ENCODE measurements at regions not wholly inside any gene's neighbourhood (a gene's known extent, or its start where the extent isn't known, plus 50 kb on each side); places are given as distances from the start of the nearest gene placed in this dataset.
A peak's percentile ranks its signal among the peaks of the same experiment; 100 is the strongest.
"Not testable (repeated sequence)": the region's sequence is repeated elsewhere in the genome, so short reads cannot be mapped to it uniquely, and the experiment has no call there.

- no peak for DNase-seq
Observed at GRCh38 chr9:18299449-18299848, 174.5 kb upstream of the ADAMTSL1 start.

DNA sequence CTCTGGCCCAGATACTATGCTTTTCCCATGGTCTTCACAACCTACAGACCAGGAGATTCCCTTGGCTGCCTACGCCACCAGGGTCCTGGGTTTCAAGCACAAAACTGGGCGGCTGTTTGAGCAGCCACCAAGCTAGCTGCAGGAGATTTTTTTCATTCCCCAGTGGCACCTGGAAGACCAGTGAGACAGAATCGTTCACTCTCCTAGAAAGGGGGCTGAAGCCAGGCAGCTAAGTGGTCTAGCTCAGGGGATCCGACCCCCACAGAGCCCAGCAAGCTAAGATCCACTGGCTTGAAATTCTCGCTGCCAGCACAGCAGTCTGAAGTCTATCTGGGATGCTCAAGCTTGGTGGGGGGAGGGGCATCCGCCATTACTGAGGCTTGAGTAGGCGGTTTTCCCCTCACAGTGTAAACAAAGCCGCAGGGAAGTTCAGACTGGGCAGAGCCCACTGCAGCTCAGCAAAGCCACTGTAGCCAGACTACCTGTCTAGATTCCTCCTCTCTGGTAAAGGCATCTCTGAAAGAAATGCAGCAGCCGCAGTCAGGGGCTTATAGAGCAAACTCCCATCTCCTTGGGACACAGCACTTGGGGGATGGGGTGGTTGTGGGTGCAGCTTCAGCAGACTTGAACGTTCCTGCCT lies 168.7 kb upstream of the ADAMTSL1 start:
- DNase-seq = not testable (repeated sequence)

DNA sequence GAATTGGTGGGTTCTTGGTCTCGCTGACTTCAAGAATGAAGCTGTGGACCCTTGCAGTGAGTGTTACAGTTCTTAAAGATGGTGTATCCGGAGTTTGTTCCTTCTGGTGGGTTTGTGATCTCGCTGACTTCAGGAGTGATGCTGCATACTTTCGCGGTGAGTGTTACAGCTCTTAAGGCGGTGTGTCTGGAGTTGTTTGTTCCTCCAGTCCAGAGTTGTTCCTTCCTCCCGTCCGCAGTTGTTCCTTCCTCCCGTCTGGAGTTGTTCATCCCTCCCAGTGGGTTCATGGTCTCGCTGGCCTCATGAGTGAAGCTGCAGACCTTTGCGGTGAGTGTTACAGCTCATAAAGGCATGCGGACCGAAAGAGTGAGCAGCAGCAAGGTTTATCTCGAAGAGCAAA lies 159.6 kb upstream of the ADAMTSL1 start:
- no peak for DNase-seq

GRCh38 chr9:18317896-18318295 lies 156.1 kb upstream of the ADAMTSL1 start:
- no peak for DNase-seq

DNA sequence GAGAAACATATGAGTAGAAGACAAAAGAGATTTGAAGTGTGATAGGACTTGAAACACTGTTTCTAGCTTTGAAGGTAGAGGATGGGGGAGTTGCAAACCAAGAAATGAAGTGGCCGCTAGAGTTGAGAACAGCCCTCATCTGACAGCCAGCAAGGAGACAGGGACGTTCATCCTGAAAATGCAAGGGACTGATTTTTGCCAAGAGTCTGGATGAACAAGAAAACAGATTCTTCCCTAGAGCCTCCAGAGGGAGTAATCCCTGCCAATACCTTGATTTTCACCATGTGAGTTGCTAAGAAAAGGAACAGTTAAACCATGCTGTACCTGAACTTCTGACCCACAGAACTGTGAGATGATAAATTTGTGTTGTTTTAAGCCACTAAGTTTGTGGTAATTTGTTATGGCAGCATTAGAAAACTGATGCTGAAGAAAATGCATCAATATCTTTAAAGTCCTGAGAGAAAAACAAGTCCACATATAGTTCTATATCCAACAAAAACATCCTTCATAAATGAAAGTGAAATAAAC lies 154.0 kb upstream of the ADAMTSL1 start:
- DNase-seq = no peak

DNA sequence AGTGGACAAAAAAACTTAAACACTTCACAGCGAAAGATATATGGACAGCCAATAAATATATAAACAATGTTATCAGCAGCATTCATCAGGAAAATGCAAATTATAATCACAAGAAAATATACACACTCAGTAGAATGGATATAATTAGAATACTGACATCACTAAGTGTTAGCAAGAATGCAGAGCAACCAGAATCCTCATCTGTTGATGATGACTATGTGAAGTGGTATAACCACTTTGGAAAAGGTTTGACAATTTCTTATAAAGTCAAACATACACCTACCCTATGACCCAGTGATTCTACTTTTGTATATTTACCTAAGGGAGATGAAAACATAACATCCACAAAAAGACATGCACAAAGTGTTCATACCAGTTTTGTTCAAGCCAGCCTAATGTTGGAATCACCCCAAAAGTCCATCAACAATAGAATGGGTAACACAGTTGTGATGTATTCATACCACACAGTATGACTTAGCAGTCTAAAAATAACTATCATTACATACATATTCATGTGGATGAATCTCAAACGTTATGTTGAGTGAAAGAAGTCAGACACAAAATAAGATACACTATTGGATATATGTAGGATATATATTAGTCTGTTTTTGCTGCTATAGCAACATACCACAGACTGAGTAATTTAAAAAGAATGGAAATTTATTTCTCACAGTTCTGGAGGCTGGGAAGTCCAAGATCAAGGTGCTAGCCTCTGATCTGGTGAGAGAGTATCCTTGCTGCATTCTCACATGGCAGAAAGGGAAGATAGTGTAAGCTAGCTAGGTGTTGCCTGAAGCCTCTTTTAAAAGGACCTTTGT lies 148.8 kb upstream of the ADAMTSL1 start:
- no peak for DNase-seq

GRCh38 chr9:18325746-18326011 lies 148.3 kb upstream of the ADAMTSL1 start:
- DNase-seq = not testable (repeated sequence)

DNA sequence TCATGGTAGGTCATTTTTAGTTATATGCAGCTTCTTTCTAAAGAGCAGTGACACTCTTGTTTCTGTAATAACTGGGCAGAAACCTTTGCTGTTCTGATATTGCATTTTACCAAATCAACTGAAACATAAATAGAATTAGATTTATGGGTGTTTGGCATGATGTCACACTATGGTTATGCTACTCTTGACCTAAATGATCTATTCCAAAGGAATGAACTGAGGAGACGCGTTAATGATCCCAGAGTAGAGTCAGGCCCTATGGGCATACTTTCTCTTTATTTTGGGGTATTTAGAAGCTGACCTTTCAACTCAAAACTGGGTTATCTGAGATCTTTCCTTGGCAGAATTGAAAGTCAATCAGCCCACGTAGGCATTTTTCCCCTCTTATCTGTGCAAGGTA lies 146.8 kb upstream of the ADAMTSL1 start:
- DNase-seq = no peak

DNA sequence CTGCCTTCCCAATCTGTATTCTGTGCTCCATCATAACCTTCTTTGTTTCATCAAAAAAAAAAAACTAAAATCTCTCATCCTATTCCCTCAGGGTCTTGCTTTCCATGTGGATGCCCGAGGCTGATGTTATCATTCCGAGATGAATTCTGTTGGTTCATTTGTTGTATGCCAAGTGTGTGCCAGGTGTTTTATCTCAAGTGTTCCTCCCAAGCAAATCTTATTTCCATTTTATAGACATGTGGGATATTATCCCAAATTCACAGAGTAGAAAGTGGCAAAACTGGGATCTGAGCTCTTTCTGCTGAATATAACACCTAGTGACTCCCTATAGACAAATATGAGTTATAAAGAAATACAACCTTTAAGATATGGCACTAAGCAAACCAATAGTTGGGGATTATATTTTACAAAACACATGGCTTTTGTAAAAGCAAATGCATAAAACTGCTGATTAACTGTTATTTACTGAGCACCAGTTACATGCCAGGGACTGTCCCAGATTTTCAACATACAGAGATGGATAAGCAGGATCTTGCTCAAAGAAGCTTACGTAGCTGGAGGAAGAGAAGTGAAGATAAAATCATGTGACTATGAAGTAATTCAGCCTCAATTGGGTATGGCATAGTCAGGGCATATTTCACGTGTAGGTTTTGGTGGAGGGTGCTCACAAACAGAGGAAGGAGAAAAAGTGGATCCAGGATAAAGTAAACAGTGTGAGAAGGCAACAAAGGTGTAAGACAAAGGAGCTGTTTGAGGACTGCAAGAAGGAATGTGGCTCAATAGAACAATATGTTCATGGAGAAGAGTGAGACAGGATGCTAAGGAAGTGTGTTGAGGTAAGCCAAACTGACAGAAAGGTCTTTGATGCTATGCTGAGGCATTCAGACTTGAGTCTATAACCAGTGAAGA lies 143.3 kb upstream of the ADAMTSL1 start:
- DNase-seq = no peak

GRCh38 chr9:18331310-18331684 lies 142.7 kb upstream of the ADAMTSL1 start:
- DNase-seq = no peak

DNA sequence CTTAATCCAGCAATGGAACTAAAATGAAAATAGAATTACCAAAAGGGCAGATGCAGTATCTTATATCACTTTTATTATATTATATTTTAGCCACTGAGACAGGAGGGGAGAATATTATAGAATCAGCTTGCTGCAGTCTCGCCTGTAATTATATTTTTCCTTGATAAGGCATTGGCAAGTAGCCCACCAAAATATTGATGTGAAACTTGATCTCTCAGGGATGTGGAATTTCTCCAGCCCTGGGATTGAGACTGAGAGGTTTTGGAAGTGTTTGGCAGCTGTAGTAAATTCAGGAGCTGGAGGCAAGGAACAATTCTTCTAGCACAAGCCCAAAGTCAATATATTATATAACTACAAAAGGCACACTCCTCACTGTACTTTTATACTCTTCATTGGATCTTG lies 142.1 kb upstream of the ADAMTSL1 start:
- no peak for DNase-seq

GRCh38 chr9:18333157-18333556 lies 140.8 kb upstream of the ADAMTSL1 start:
- DNase-seq = no peak

DNA sequence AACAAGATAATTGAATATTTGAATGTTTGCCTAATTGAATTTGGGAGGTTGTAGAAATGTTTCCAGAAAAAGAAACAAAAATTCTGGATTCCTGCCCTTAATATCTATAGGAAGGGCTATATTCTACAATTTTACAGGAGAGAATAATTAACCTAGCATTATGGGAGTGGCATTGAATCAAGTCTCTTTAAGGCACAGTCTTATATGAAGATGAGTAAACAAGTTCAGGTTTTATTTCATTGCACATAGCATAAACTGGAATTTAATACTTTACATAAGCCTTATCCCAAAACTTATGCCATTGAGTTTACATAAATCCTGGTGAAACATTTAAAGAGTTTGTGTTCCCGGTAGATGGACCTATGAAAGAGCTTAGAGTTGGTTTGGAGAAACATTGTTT lies 138.1 kb upstream of the ADAMTSL1 start:
- no peak for DNase-seq

DNA sequence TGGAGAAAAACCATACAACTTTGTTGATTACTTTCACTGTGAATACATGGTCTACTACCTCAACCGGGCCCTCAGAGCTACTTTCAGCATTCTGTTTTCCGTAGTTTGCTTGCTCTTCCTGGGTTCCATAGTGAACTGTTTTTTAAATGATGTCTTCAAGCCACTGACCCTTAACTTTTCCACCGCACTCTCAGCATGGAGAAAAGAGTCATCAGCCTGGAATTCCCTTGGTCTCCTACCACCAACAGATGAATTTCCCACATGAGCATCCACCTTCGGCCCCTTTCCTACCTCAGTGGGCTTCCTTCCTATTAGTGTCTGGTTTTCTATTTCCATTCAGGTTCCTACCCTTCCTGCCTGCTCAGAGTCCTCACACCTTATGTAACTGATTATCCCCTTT lies 135.9 kb upstream of the ADAMTSL1 start:
- no peak for DNase-seq

GRCh38 chr9:18343784-18344183 lies 130.2 kb upstream of the ADAMTSL1 start:
- no peak for DNase-seq

DNA sequence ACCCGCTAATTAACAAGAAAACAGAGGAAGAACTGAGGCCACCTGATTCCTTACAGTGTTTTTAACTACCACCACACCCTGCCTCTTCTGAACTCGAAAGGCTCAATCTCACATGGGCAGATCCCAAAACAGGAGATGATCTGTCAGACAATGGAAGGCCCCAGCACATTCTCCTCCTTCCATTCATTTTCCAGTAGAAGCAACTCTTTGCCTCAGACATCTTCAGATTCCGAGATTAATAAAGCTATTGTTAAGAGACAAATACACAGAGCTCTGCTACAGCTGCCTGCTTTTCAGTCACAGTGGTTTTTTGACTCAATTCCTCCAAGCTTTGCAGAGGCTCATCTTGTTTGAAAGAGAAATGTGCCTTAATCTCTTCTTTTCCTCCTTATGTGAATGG lies 127.2 kb upstream of the ADAMTSL1 start:
- DNase-seq = peak; percentile 55

DNA sequence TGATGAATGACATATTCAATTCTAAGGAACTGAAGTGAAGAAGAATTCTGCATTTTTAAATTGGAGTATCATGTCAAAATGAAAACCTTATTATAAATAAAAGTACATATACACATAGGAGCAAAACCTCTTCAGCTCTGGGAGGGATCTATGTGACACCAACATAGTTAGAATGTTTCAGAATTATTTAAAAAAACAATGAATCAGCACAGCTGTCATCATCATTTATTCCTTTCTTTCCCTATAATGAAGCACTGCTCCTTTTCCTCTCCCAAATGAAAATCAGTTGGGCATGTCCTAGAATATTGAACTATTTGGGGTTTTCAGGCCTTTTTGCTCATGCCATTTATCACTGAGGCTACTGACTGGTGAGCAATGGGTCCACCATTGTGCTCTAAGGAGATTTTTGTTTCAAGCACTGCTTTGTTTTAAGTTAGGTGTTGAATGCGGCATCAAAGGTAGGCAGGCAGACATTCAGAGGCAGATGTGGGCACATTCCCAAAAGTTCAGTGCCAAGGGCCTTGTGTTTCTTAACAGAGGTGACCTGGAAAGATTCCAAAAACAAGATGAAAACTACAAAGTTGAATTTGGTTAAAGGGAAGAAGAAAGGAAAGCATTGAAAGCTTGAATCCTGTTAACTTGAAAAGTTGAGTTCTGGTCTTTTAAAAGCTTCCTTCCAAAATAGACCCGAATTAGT lies 126.4 kb upstream of the ADAMTSL1 start:
- DNase-seq = peak; percentile 15

- no peak for DNase-seq
Observed at GRCh38 chr9:18348083-18348475, 125.9 kb upstream of the ADAMTSL1 start.

- DNase-seq = no peak
Observed at GRCh38 chr9:18349530-18349929, 124.4 kb upstream of the ADAMTSL1 start.

DNA sequence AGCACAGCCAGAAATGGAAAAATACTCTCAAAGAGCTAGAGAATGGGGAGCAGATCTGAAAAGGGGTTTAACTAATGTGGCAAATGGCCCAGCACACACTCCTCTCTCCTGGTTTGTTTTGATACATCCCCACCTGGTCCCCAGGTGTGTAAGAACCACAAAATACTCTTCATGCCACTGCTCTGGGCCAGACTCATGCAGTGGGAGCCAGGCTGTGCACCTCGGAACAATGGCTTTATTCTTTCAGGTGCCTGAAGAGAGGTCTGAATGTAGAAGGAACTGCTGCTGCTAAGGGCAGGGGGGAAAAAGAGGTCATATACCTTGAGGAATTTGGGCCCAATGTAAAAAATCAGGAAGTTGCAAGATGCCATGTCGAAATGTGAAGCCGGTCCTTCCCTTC lies 123.9 kb upstream of the ADAMTSL1 start:
- no peak for DNase-seq

GRCh38 chr9:18350995-18351595 lies 122.9 kb upstream of the ADAMTSL1 start:
- no peak for DNase-seq

GRCh38 chr9:18352711-18353110 lies 121.2 kb upstream of the ADAMTSL1 start:
- DNase-seq = no peak

- DNase-seq = no peak
Observed at GRCh38 chr9:18353473-18353872, 120.5 kb upstream of the ADAMTSL1 start.
